Prostate gland (tissue), 2 donors: ENCODE measurements at regions not wholly inside any gene's neighbourhood (a gene's known extent, or its start where the extent isn't known, plus 50 kb on each side); places are given as distances from the start of the nearest gene placed in this dataset.
"Not testable (repeated sequence)": the region's sequence is repeated elsewhere in the genome, so short reads cannot be mapped to it uniquely, and the experiment has no call there.

Source experiments
- DNase-seq: peaks from one replicate; pipeline ENCODE4 v3.0.0-alpha.2; 2019; ENCODE audit warnings: low spot score
- H3K27ac ChIP-seq, 2 donors: fragments of 200-600 bp; sonication (generic); 2 replicates each; pipeline ENCODE4 v1.5.1; 2017 to 2019
- H3K27me3 ChIP-seq: fragments of 200-600 bp; sonication (generic); replicated peaks from 2 replicates; pipeline ENCODE4 v1.5.1; 2019; ENCODE audit not compliant: insufficient read depth
- H3K36me3 ChIP-seq, 2 donors: fragments of 200-600 bp; sonication (generic); 1 replicate in 1 of 2; 2 replicates in 1 of 2; pipeline versions ENCODE4 v1.5.1 to v1.8.1; 2017 to 2019
- H3K4me1 ChIP-seq: fragments of 200-600 bp; sonication (generic); replicated peaks from 2 replicates; pipeline ENCODE4 v1.5.1; 2019
- H3K4me3 ChIP-seq, 2 donors: fragments of 200-600 bp; sonication (generic); 2 replicates each; pipeline ENCODE4 v1.5.1; 2017 to 2019
- H3K9me3 ChIP-seq: fragments of 200-600 bp; sonication (generic); 2 replicates; pipeline ENCODE4 v1.5.1; 2017
- CTCF ChIP-seq, 4 experiments: fragments of 200-600 bp in 2 of 4; fragments of 450-650 bp in 2 of 4; sonication (generic) in 2 of 4; IDR thresholded peaks; 1 replicate in 3 of 4; 2 replicates in 1 of 4; pipeline ENCODE4 v1.5.1; 2016 to 2019; ENCODE audit warnings: antibody characterized with exemption in 4 of 4, mild to moderate bottlenecking in 2 of 4, moderate library complexity in 2 of 4
- POLR2A ChIP-seq: fragments of 450-650 bp; IDR thresholded peaks from one replicate; pipeline ENCODE4 v1.6.1; 2016; ENCODE audit warnings: antibody characterized with exemption, mild to moderate bottlenecking
- POLR2AphosphoS5 ChIP-seq: sonication (generic); formaldehyde crosslinking; IDR thresholded peaks from one replicate; pipeline ENCODE4 v1.6.1; 2017; ENCODE audit warnings: antibody characterized with exemption
- WGBS: methylation state at CpG from one replicate; pipeline ENCODE4 v1.1.5; 2018; 5-methylcytosine and 5-hydroxymethylcytosine counted together
- intact Hi-C: fragments of 100-400 bp; cut with DNase I; formaldehyde crosslinking; loops from one replicate; pipeline ENCODE4 v1.14.2; 2022

GRCh38 chr4:101699441-101700124, 90.9 kb upstream of the BANK1 start:
- no peaks in the 10 kb centered on the region for H3K4me1 ChIP-seq
- TF ChIP-seq POLR2A (no peak), CTCF (IDR thresholded peaks at IDR 0.05) (no peak), POLR2AphosphoS5 (no peak)
- 82% methylated on average over 8 of the region's 8 CpGs for WGBS
- H3K36me3 ChIP-seq: no peaks in the 10 kb centered on the region
- no peak for DNase-seq
- H3K27ac ChIP-seq: no peak overlapping the region
- H3K9me3 ChIP-seq: no peaks in the 10 kb centered on the region
- H3K4me3 ChIP-seq: no peak overlapping the region
- intact Hi-C loops: no loop called here
- no peaks in the 10 kb centered on the region for H3K27me3 ChIP-seq

- WGBS: 72% methylated on average over 1 of the region's 1 CpG
- intact Hi-C loops: no loop called here
Observed at GRCh38 chr4:101697266-101697665, 93.3 kb upstream of the BANK1 start.

GRCh38 chr4:101696276-101697010, 94.1 kb upstream of the BANK1 start:
- Histone ChIP-seq H3K9me3 (no peaks in the 10 kb centered on the region), H3K4me1 (no peaks in the 10 kb centered on the region), H3K36me3 (no peaks in the 10 kb centered on the region), H3K27ac (no peak overlapping the region), H3K27me3 (no peaks in the 10 kb centered on the region), H3K4me3 (no peak overlapping the region)
- no peak for TF ChIP-seq POLR2A
- TF ChIP-seq CTCF (IDR thresholded peaks at IDR 0.05): no peak
- no peak for TF ChIP-seq POLR2AphosphoS5
- no peak for DNase-seq
- 79% methylated on average over 3 of the region's 3 CpGs for WGBS
- intact Hi-C loops: no loop called here

More at GRCh38 chr4:101697266-101697665, 93.3 kb upstream of the BANK1 start:
- Histone ChIP-seq H3K27ac (no peak overlapping the region), H3K9me3 (no peaks in the 10 kb centered on the region), H3K36me3 (no peaks in the 10 kb centered on the region), H3K27me3 (no peaks in the 10 kb centered on the region), H3K4me3 (no peak overlapping the region), H3K4me1 (no peaks in the 10 kb centered on the region)
- no peak for DNase-seq
- no peak for TF ChIP-seq POLR2A
- TF ChIP-seq POLR2AphosphoS5: no peak
- TF ChIP-seq CTCF (IDR thresholded peaks at IDR 0.05): no peak

- TF ChIP-seq POLR2A (no peak), POLR2AphosphoS5 (no peak), CTCF (IDR thresholded peaks at IDR 0.05) (no peak)
- intact Hi-C loops: no loop called here
Observed at GRCh38 chr4:101695176-101695575, 95.4 kb upstream of the BANK1 start.

GRCh38 chr4:101694403-101694802, 96.1 kb upstream of the BANK1 start:
- H3K27me3 ChIP-seq, H3K36me3 ChIP-seq, H3K4me1 ChIP-seq, intact Hi-C loops, H3K27ac ChIP-seq, DNase-seq, H3K4me3 ChIP-seq, H3K9me3 ChIP-seq: not testable (repeated sequence)
- WGBS: 90% methylated on average over 5 of the region's 5 CpGs

More at GRCh38 chr4:101695176-101695575, 95.4 kb upstream of the BANK1 start:
- no peaks in the 10 kb centered on the region for H3K4me1 ChIP-seq
- H3K9me3 ChIP-seq: no peaks in the 10 kb centered on the region
- no peak overlapping the region for H3K4me3 ChIP-seq
- no peaks in the 10 kb centered on the region for H3K27me3 ChIP-seq
- no peak overlapping the region for H3K27ac ChIP-seq
- DNase-seq: no peak
- no peaks in the 10 kb centered on the region for H3K36me3 ChIP-seq
